ENCODE measurements at regions not wholly inside any gene's neighbourhood (a gene's known extent, or its start where the extent isn't known, plus 50 kb on each side); places are given as distances from the start of the nearest gene placed in this dataset.

- no peak for TF ChIP-seq CTCF (IDR thresholded peaks at IDR 0.05)
Measured at GRCh38 chr5:167264348-167264747, 1027.1 kb upstream of the WWC1 start.

DNA sequence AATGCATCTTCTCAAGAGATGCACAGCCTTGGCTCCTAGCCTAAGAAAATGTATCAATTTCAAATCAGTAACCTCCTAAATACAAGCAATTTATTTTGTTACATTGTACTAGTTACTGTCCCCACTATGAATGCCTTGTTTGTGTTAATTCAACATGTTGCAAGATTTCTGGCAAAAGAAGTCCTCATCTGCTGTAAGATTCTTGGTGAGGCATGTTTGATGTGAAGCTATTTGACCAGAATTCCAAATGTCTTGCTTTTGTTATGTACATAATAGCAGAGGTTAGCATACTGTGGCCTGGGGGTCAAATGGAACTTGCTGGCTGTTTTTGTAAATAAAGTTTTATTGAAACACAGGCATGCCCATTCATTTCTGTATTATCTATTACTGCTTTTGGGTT is 1023.1 kb upstream of the WWC1 start:
- TF ChIP-seq CTCF (IDR thresholded peaks at IDR 0.05) = no peak

GRCh38 chr5:167269146-167269545 is 1022.3 kb upstream of the WWC1 start:
- no peak for TF ChIP-seq CTCF (IDR thresholded peaks at IDR 0.05)

GRCh38 chr5:167271081-167271480 is 1020.4 kb upstream of the WWC1 start:
- no peak for TF ChIP-seq CTCF (IDR thresholded peaks at IDR 0.05)

DNA sequence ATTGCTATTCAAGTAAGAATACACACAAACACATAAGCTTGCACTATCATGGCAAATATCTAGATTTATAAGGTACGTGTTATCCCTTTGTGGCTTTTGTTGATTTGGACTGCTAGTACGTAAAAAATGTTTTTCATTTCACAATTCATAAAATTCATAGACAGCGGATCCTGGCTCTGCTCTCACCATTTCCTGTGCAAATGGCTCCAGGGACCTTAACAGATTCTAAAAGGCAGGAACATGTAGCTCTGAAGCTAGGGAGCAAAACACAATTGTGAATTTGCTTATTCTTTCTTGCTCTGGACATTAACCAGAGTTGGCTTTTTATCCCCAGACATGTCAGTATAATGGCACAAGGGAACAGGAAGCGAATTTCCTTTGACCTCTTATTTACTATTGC is 1019.9 kb upstream of the WWC1 start:
- TF ChIP-seq CTCF (IDR thresholded peaks at IDR 0.05) = no peak

- no peak for TF ChIP-seq CTCF (IDR thresholded peaks at IDR 0.05)
Measured at GRCh38 chr5:167280111-167280510, 1011.3 kb upstream of the WWC1 start.

DNA sequence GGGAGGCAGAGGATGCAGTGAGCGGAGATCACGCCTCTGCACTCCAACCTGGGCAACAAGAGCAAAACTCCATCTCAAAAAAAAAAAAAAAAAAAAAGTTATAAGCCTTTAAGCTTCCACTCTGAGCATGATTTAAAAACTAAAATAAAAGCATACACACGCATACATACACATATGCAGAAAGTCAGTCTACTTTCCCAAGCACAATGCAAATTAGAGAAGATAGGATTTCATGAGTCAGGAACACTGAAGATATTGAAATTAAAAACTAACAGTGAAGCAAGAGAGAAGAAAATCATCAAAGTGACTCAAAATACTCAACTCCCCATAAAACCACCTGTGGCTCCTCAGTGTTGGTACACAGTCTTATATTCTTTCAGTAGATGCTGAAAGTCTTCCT is 1009.5 kb upstream of the WWC1 start:
- no peak for TF ChIP-seq CTCF (IDR thresholded peaks at IDR 0.05)

DNA sequence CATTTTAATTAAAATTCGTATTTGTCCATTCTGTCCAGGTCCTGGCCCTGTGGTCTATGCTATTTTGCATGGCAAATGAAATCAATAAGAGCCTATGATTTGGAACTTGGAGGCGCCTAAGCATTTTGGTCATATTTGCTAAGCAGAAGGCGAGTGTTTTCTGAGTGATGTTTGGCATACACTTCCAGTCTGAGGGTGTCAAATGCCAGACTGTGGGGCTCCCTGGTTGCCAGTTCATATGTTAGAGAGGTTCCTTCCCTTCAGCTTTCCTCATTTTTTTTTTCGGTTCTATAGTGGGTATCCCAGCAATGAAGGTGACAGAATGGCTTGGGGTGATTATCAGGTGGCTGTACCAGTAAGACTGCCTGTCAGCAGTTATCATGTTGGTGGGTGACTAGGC is 1007.8 kb upstream of the WWC1 start:
- no peak for TF ChIP-seq CTCF (IDR thresholded peaks at IDR 0.05)

Data from LNCAP (cell line).